ENCODE measurements at regions not wholly inside any gene's neighbourhood (a gene's known extent, or its start where the extent isn't known, plus 50 kb on each side); places are given as distances from the start of the nearest gene placed in this dataset.

GRCh38 chr3:153043729-153044328 is 118.2 kb upstream of the RAP2B start:
- Histone ChIP-seq H3K4me3 (ENCODE audit: low read depth in 1 of 2, low read length in 2 of 2) (no peak overlapping the region), H2AFZ (ENCODE audit: low read depth, low read length) (no peak overlapping the region), H3K27ac (ENCODE audit: low read length) (no peak overlapping the region), H3K4me2 (ENCODE audit: insufficient read depth, low read length) (no peak overlapping the region), H4K20me1 (ENCODE audit: insufficient read depth, low read length) (no peaks in the 10 kb centered on the region), H3K79me2 (ENCODE audit: insufficient read depth, low read length) (no peaks in the 10 kb centered on the region), H3K36me3 (ENCODE audit: insufficient read depth, low read length) (no peaks in the 10 kb centered on the region), H3K27me3 (ENCODE audit: insufficient read depth, low read length, poor library complexity) (no peaks in the 10 kb centered on the region), H3K9me3 (ENCODE audit: insufficient read depth, low read length, severe bottlenecking) (no peaks in the 10 kb centered on the region), H3K4me1 (ENCODE audit: insufficient read depth, low read length) (no peaks in the 10 kb centered on the region), H3K9ac (ENCODE audit: low read depth, low read length) (no peak overlapping the region)
- TF ChIP-seq, protein P1, sequence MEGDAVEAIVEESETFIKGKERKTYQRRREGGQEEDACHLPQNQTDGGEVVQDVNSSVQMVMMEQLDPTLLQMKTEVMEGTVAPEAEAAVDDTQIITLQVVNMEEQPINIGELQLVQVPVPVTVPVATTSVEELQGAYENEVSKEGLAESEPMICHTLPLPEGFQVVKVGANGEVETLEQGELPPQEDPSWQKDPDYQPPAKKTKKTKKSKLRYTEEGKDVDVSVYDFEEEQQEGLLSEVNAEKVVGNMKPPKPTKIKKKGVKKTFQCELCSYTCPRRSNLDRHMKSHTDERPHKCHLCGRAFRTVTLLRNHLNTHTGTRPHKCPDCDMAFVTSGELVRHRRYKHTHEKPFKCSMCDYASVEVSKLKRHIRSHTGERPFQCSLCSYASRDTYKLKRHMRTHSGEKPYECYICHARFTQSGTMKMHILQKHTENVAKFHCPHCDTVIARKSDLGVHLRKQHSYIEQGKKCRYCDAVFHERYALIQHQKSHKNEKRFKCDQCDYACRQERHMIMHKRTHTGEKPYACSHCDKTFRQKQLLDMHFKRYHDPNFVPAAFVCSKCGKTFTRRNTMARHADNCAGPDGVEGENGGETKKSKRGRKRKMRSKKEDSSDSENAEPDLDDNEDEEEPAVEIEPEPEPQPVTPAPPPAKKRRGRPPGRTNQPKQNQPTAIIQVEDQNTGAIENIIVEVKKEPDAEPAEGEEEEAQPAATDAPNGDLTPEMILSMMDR (IDR thresholded peaks at IDR 0.05; ENCODE audit: borderline replicate concordance, extremely low read depth, low read length, poor library complexity, severe bottlenecking), result no peak
- no peak for TF ChIP-seq EZH2 (IDR thresholded peaks at IDR 0.05; ENCODE audit: borderline replicate concordance, low read depth, low read length, severe bottlenecking)
- ATAC-seq (ENCODE audit: insufficient read depth, low read depth), result no peak
- DNase-seq, result no peak

GRCh38 chr3:153045150-153045549 is 116.9 kb upstream of the RAP2B start:
- Histone ChIP-seq H4K20me1 (ENCODE audit: insufficient read depth, low read length) (no peaks in the 10 kb centered on the region), H3K9me3 (ENCODE audit: insufficient read depth, low read length, severe bottlenecking) (no peaks in the 10 kb centered on the region), H3K79me2 (ENCODE audit: insufficient read depth, low read length) (no peaks in the 10 kb centered on the region), H3K9ac (ENCODE audit: low read depth, low read length) (no peak overlapping the region), H3K4me3 (ENCODE audit: low read depth in 1 of 2, low read length in 2 of 2) (no peak overlapping the region), H3K27me3 (ENCODE audit: insufficient read depth, low read length, poor library complexity) (no peaks in the 10 kb centered on the region), H2AFZ (ENCODE audit: low read depth, low read length) (no peak overlapping the region), H3K27ac (ENCODE audit: low read length) (no peak overlapping the region), H3K4me1 (ENCODE audit: insufficient read depth, low read length) (no peaks in the 10 kb centered on the region), H3K36me3 (ENCODE audit: insufficient read depth, low read length) (no peaks in the 10 kb centered on the region), H3K4me2 (ENCODE audit: insufficient read depth, low read length) (no peak overlapping the region)
- DNase-seq (no peak), ATAC-seq (ENCODE audit: insufficient read depth, low read depth) (no peak)
- no peak for TF ChIP-seq EZH2 (IDR thresholded peaks at IDR 0.05; ENCODE audit: borderline replicate concordance, low read depth, low read length, severe bottlenecking)
- TF ChIP-seq, protein P1 (IDR thresholded peaks at IDR 0.05; ENCODE audit: borderline replicate concordance, extremely low read depth, low read length, poor library complexity, severe bottlenecking), result no peak

- H2AFZ ChIP-seq (ENCODE audit: low read depth, low read length), result no peak overlapping the region
- no peaks in the 10 kb centered on the region for H3K9me3 ChIP-seq (ENCODE audit: insufficient read depth, low read length, severe bottlenecking)
- no peaks in the 10 kb centered on the region for H3K27me3 ChIP-seq (ENCODE audit: insufficient read depth, low read length, poor library complexity)
- no peak overlapping the region for H3K27ac ChIP-seq (ENCODE audit: low read length)
- DNase-seq (no peak), ATAC-seq (ENCODE audit: insufficient read depth, low read depth) (no peak)
- H3K9ac ChIP-seq (ENCODE audit: low read depth, low read length), result no peak overlapping the region
- no peak overlapping the region for H3K4me2 ChIP-seq (ENCODE audit: insufficient read depth, low read length)
- H3K4me1 ChIP-seq (ENCODE audit: insufficient read depth, low read length), result no peaks in the 10 kb centered on the region
- H3K79me2 ChIP-seq (ENCODE audit: insufficient read depth, low read length), result no peaks in the 10 kb centered on the region
- no peaks in the 10 kb centered on the region for H3K36me3 ChIP-seq (ENCODE audit: insufficient read depth, low read length)
- TF ChIP-seq, protein P1 (IDR thresholded peaks at IDR 0.05; ENCODE audit: borderline replicate concordance, extremely low read depth, low read length, poor library complexity, severe bottlenecking), result no peak
- no peak for TF ChIP-seq EZH2 (IDR thresholded peaks at IDR 0.05; ENCODE audit: borderline replicate concordance, low read depth, low read length, severe bottlenecking)
- no peaks in the 10 kb centered on the region for H4K20me1 ChIP-seq (ENCODE audit: insufficient read depth, low read length)
- H3K4me3 ChIP-seq (ENCODE audit: low read depth in 1 of 2, low read length in 2 of 2), result no peak overlapping the region
Observed at GRCh38 chr3:153050978-153051377, 111.0 kb upstream of the RAP2B start.
